GM18868 (cell line): ENCODE measurements at regions not wholly inside any gene's neighbourhood (a gene's known extent, or its start where the extent isn't known, plus 50 kb on each side); places are given as distances from the start of the nearest gene placed in this dataset.
"Not testable (repeated sequence)": the region's sequence is repeated elsewhere in the genome, so short reads cannot be mapped to it uniquely, and the experiment has no call there.

ENCODE experiments used
- ATAC-seq: cut with Tn5 transposase; IDR thresholded peaks from one replicate; pipeline ENCODE4 v1.9.1; 2021; ENCODE audit warnings: mild to moderate bottlenecking, moderate library complexity; ENCODE audit not compliant: unreplicated experiment

- ATAC-seq = no peak
Observed at GRCh38 chr12:30578426-30578825, 117.2 kb downstream of the IPO8 start.

- ATAC-seq = no peak
Observed at GRCh38 chr12:30573145-30573544, 122.5 kb downstream of the IPO8 start.

- no peak for ATAC-seq
Observed at GRCh38 chr12:30570211-30570890, 125.3 kb downstream of the IPO8 start.

- ATAC-seq = no peak
Observed at GRCh38 chr12:30569426-30569825, 126.2 kb downstream of the IPO8 start.

GRCh38 chr12:30568453-30568852 is 127.2 kb downstream of the IPO8 start:
- ATAC-seq = no peak

- no peak for ATAC-seq
Observed at GRCh38 chr12:30567082-30567481, 128.6 kb downstream of the IPO8 start.

- no peak for ATAC-seq
Observed at GRCh38 chr12:30564394-30564793, 131.3 kb downstream of the IPO8 start.

- no peak for ATAC-seq
Observed at GRCh38 chr12:30548203-30548602, 147.5 kb downstream of the IPO8 start.

- no peak for ATAC-seq
Observed at GRCh38 chr12:30546121-30546520, 149.5 kb downstream of the IPO8 start.

- ATAC-seq = not testable (repeated sequence)
Observed at GRCh38 chr12:30544704-30545103, 151.0 kb downstream of the IPO8 start.

- ATAC-seq = no peak
Observed at GRCh38 chr12:30537228-30537627, 158.4 kb downstream of the IPO8 start.

GRCh38 chr12:30533558-30534265 is 162.0 kb downstream of the IPO8 start:
- no peak for ATAC-seq

- no peak for ATAC-seq
Observed at GRCh38 chr12:30531731-30532678, 163.7 kb downstream of the IPO8 start.

GRCh38 chr12:30529489-30530269 is 166.0 kb downstream of the IPO8 start:
- ATAC-seq = no peak

GRCh38 chr12:30525171-30525570 is 170.5 kb downstream of the IPO8 start:
- no peak for ATAC-seq

GRCh38 chr12:30520285-30520684 is 175.4 kb downstream of the IPO8 start:
- ATAC-seq = not testable (repeated sequence)

- ATAC-seq = no peak
Observed at GRCh38 chr12:30519535-30519934, 176.1 kb downstream of the IPO8 start.

GRCh38 chr12:30517320-30517719 is 178.3 kb downstream of the IPO8 start:
- no peak for ATAC-seq

GRCh38 chr12:30515351-30515750 is 180.3 kb downstream of the IPO8 start:
- no peak for ATAC-seq

- ATAC-seq = no peak
Observed at GRCh38 chr12:30514666-30515065, 181.0 kb downstream of the IPO8 start.
